Heart left ventricle (tissue), 13 donors: ENCODE measurements at regions not wholly inside any gene's neighbourhood (a gene's known extent, or its start where the extent isn't known, plus 50 kb on each side); places are given as distances from the start of the nearest gene placed in this dataset.

Source experiments
- CTCF ChIP-seq, 12 donors: fragments of 200-600 bp; sonication (generic) in 4 of 12; IDR thresholded peaks; one replicate each; pipeline versions ENCODE4 v1.5.0 to v1.8.0; 2018 to 2022; ENCODE audit warnings: antibody characterized with exemption in 12 of 12, mild to moderate bottlenecking in 5 of 12
- POLR2A ChIP-seq, 2 donors: fragments of 450-650 bp; IDR thresholded peaks; one replicate each; pipeline ENCODE4 v1.6.1; 2017; ENCODE audit warnings: antibody characterized with exemption in 2 of 2, mild to moderate bottlenecking in 2 of 2, moderate library complexity in 2 of 2
- donor health status: ischemic (EF 13 %, LVEDD 7.1; RV severe dilation, severe dysfunction).
- donor health status: DM: no; HTN: yes; CAD: no.
- donor health status: DM: no; HTN: no; CAD: no.
- donor health status: ischemic (EF 25% LVEDD 6.9; RV normal size, moderate dysfunction).
- donor health status: ischemic (EF 25% LVEDD 5.7; RV mildly dilated, moderate dysfunction).
- donor health status: ischemic (EF 35%, LVEDD 5.7; RV mildly dilated, moderate dysfunction).
- donor health status: nonischemic (EF 11% LVEDD 7.7; RV severe dilation, severe dysfunction).
- donor health status: DM: yes; HTN: yes; CAD: no.
- donor health status: PGD.
- donor health status: ischemic (EF 29% LVEDD 5.4; RV normal size, mild dysfunction).
- donor health status: nonischemic (EF 23%, LVEDD 6.1; RV moderate dilation, normal function).

GRCh38 chr14:21910260-21910659 is 236.6 kb upstream of the OR4E1 start:
- TF ChIP-seq CTCF (IDR thresholded peaks at IDR 0.05) (no peak), POLR2A (IDR thresholded peaks at IDR 0.05) (no peak)
